Osteoblast (primary cell): ENCODE measurements at regions not wholly inside any gene's neighbourhood (a gene's known extent, or its start where the extent isn't known, plus 50 kb on each side); places are given as distances from the start of the nearest gene placed in this dataset.

Experiments used
- DNase-seq: peaks from one replicate; pipeline ENCODE4 v3.0.0; 2011; ENCODE audit warnings: low spot score, mixed read lengths; ENCODE audit not compliant: insufficient read length; ENCODE audit errors: missing footprints
- H2AFZ ChIP-seq: 2 replicates; pipeline ENCODE4 v1.6.0; 2011; ENCODE audit warnings: mild to moderate bottlenecking, low read length
- H3K27ac ChIP-seq: 2 replicates; pipeline ENCODE4 v1.5.1; 2011; ENCODE audit warnings: mild to moderate bottlenecking, low read depth, low read length, moderate library complexity
- H3K27me3 ChIP-seq: 2 replicates; pipeline ENCODE4 v1.6.0; 2012; ENCODE audit warnings: mild to moderate bottlenecking, control low read depth, inconsistent platforms, low read length, moderate library complexity; ENCODE audit not compliant: insufficient read depth
- H3K36me3 ChIP-seq: 2 replicates; pipeline ENCODE4 v1.5.1; 2011; ENCODE audit warnings: mild to moderate bottlenecking, low read length, control low read depth, moderate library complexity; ENCODE audit not compliant: insufficient read depth
- H3K4me1 ChIP-seq: 2 replicates; pipeline ENCODE4 v1.5.1; 2011; ENCODE audit warnings: mild to moderate bottlenecking, low read length, control low read depth, moderate library complexity; ENCODE audit not compliant: insufficient read depth
- H3K4me2 ChIP-seq: 2 replicates; pipeline ENCODE4 v1.6.0; 2011; ENCODE audit warnings: mild to moderate bottlenecking, low read length; ENCODE audit not compliant: insufficient read depth
- H3K4me3 ChIP-seq: fragments of 200-600 bp; sonication (generic); 3 replicates; pipeline ENCODE4 v1.5.1; 2012; ENCODE audit warnings: mild to moderate bottlenecking, low read length, inconsistent platforms; ENCODE audit not compliant: insufficient read depth
- H3K79me2 ChIP-seq: 2 replicates; pipeline ENCODE4 v1.6.0; 2012; ENCODE audit warnings: mild to moderate bottlenecking, low read length, control low read depth, inconsistent platforms; ENCODE audit not compliant: insufficient read depth
- H3K9me3 ChIP-seq: 2 replicates; pipeline ENCODE4 v1.5.1; 2011; ENCODE audit warnings: low read depth, low read length, control low read depth
- H4K20me1 ChIP-seq: 2 replicates; pipeline ENCODE4 v1.6.0; 2012; ENCODE audit warnings: mild to moderate bottlenecking, low read length, control low read depth; ENCODE audit not compliant: insufficient read depth
- TF ChIP-seq, protein P1 (sequence below): IDR thresholded peaks from 2 replicates; pipeline ENCODE4 v1.5.1; 2011; ENCODE audit warnings: mild to moderate bottlenecking, low read depth, low read length, moderate library complexity; ENCODE audit errors: extremely low read depth

DNA sequence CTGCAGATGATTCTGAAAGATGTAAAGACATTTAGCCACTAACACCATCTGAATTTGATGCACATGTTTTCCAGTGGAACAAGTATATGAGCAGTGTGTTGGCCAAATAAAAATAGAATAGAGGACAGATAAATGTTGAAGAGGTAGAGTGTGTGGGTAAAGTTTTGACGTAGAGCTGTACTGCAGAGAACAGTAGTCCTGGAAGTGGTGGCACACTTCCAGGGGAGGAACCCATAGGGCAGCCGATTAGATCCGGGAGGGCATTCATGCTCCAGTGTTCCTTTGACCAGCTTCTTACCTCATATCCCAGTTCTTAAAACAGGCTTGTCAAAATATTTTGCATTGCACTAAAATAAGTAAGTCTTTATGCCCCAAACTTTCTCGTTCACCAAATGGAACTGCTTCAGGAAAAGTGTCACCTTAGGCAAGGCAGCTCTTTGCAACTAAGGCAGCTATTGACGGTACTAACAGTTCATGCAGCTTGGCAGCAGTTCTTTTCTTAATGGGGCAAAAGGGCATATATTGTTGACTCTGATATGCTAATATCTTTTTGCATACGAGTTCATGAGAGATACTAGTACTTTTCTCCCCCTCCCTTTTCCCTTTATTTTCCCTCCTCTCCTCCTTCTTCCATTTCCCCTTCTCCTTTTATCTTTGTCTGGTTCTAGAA is 429.3 kb upstream of the AZI2 start:
- H3K4me1 ChIP-seq = no peaks in the 10 kb centered on the region
- no peak overlapping the region for H2AFZ ChIP-seq
- H3K4me3 ChIP-seq = no peak overlapping the region
- no peaks in the 10 kb centered on the region for H4K20me1 ChIP-seq
- H3K36me3 ChIP-seq = no peaks in the 10 kb centered on the region
- no peaks in the 10 kb centered on the region for H3K79me2 ChIP-seq
- H3K27ac ChIP-seq = no peak overlapping the region
- no peak overlapping the region for H3K4me2 ChIP-seq
- TF ChIP-seq, protein P1, sequence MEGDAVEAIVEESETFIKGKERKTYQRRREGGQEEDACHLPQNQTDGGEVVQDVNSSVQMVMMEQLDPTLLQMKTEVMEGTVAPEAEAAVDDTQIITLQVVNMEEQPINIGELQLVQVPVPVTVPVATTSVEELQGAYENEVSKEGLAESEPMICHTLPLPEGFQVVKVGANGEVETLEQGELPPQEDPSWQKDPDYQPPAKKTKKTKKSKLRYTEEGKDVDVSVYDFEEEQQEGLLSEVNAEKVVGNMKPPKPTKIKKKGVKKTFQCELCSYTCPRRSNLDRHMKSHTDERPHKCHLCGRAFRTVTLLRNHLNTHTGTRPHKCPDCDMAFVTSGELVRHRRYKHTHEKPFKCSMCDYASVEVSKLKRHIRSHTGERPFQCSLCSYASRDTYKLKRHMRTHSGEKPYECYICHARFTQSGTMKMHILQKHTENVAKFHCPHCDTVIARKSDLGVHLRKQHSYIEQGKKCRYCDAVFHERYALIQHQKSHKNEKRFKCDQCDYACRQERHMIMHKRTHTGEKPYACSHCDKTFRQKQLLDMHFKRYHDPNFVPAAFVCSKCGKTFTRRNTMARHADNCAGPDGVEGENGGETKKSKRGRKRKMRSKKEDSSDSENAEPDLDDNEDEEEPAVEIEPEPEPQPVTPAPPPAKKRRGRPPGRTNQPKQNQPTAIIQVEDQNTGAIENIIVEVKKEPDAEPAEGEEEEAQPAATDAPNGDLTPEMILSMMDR = no peak
- H3K9me3 ChIP-seq = no peaks in the 10 kb centered on the region
- peaks cover 3% of the 10 kb centered on the region for H3K27me3 ChIP-seq
- no peak for DNase-seq

DNA sequence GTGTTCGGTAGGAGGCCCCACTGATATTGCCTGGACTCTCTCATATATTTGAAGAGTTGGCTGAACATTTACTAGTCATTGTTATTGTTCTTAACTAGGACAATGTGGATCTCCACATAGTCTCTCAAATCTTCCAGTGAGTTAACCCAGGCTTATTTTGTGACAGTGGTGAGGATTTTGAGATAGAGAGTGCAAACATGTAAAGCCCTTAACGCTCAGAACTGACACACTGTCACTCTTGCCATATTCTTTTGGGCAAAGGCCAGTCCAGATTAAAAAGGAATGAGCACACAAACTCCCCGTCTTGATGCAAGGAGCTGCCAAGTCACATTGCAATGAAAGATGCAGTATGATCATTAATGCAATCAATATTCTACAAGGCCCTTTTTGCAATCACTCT is 431.9 kb upstream of the AZI2 start:
- no peaks in the 10 kb centered on the region for H3K4me1 ChIP-seq
- TF ChIP-seq, protein P1 = no peak
- no peaks in the 10 kb centered on the region for H3K36me3 ChIP-seq
- no peak for DNase-seq
- H3K4me2 ChIP-seq = no peak overlapping the region
- no peaks in the 10 kb centered on the region for H3K79me2 ChIP-seq
- H3K27me3 ChIP-seq = peaks cover 3% of the 10 kb centered on the region
- H3K4me3 ChIP-seq = no peak overlapping the region
- H3K27ac ChIP-seq = no peak overlapping the region
- no peaks in the 10 kb centered on the region for H4K20me1 ChIP-seq
- no peak overlapping the region for H2AFZ ChIP-seq
- H3K9me3 ChIP-seq = no peaks in the 10 kb centered on the region

DNA sequence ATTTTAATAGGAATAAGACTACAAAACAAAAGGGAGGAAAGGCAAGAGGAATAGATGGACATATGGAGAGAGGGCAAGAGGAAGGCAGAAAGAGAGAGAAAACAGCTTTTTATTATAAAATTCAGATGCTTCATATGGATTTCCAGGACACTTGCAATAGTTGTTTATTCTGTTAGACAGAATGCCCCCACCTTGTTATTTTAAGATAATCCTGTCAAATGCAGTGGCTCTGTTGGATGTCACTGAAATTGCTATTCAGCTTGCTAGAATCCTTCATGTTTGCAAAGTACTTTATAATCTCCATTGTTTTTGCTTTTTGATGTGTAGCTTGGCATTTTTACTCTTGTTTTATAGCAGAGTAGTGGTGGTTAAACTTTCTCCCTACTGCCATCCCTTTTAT is 432.4 kb upstream of the AZI2 start:
- Histone ChIP-seq H3K9me3 (no peaks in the 10 kb centered on the region), H3K79me2 (no peaks in the 10 kb centered on the region), H3K27ac (no peak overlapping the region), H2AFZ (no peak overlapping the region), H3K4me3 (no peak overlapping the region), H3K4me1 (no peaks in the 10 kb centered on the region), H3K4me2 (no peak overlapping the region), H3K36me3 (no peaks in the 10 kb centered on the region), H4K20me1 (no peaks in the 10 kb centered on the region), H3K27me3 (peaks cover 3% of the 10 kb centered on the region)
- DNase-seq = no peak
- TF ChIP-seq, protein P1 = no peak

DNA sequence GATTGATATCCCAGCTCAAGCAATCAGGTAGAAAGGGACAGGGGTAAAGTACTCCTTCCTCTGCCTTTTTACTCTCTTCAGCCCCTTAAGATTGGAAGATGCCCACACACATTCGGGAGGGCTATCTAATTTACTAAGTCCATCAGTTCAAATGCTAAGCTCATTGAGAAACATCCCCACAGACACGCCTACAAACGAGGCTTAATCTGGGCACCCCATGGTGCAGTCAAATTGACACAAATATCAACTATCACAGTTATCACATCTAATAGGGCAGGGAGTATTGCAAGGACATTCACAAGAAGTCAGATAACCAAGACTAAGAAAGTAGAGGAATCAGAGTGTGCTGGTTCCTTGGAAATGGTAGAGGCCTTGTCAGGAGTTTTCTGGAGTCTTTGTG is 437.8 kb upstream of the AZI2 start:
- Histone ChIP-seq H3K4me1 (no peaks in the 10 kb centered on the region), H3K27ac (no peak overlapping the region), H3K79me2 (no peaks in the 10 kb centered on the region), H4K20me1 (no peaks in the 10 kb centered on the region), H3K36me3 (no peaks in the 10 kb centered on the region), H3K4me2 (no peak overlapping the region), H3K4me3 (no peak overlapping the region), H3K27me3 (no peaks in the 10 kb centered on the region), H3K9me3 (no peaks in the 10 kb centered on the region), H2AFZ (no peak overlapping the region)
- DNase-seq = no peak
- TF ChIP-seq, protein P1 = no peak
